H1 (cell line): ENCODE measurements at regions not wholly inside any gene's neighbourhood (a gene's known extent, or its start where the extent isn't known, plus 50 kb on each side); places are given as distances from the start of the nearest gene placed in this dataset.

Experiments used
- CTCF ChIA-PET: fragments of 300-600 bp; sonication (Branson Sonifier 250); formaldehyde crosslinking; loops from one replicate; lab custom pipeline; 2021; ENCODE audit not compliant: partially characterized antibody; lab: Charles Lee
- POLR2A ChIA-PET: fragments of 300-600 bp; sonication (Branson Sonifier 250); formaldehyde crosslinking; loops from one replicate; lab custom pipeline; 2021; ENCODE audit warnings: inconsistent platforms; ENCODE audit not compliant: partially characterized antibody; lab: Charles Lee
- DNase-seq, 2 experiments: peaks; one replicate each; pipeline versions ENCODE4 v3.0.0 to v3.0.0-alpha.2; 2010 to 2022; ENCODE audit warnings: low spot score in 2 of 2, low read depth in 1 of 2, mixed read lengths in 1 of 2
- FAIRE-seq: peaks from 2 replicates; lab custom pipeline; 2011; peaks lifted over from hg19 to GRCh38; lab: Jason Lieb, UNC
- H2AFZ ChIP-seq: 2 replicates; pipeline ENCODE4 v1.8.1; 2012; ENCODE audit warnings: low read length, inconsistent platforms
- H2AK5ac ChIP-seq: 2 replicates; pipeline ENCODE4 v1.6.1; 2013; ENCODE audit warnings: low read depth, low read length
- H2BK120ac ChIP-seq: replicated peaks from 2 replicates; pipeline ENCODE3; 2013; ENCODE audit warnings: low read depth, low read length, inconsistent platforms
- H2BK12ac ChIP-seq: 2 replicates; pipeline ENCODE4 v1.6.1; 2013; ENCODE audit warnings: low read depth, low read length
- H2BK15ac ChIP-seq: 2 replicates; pipeline ENCODE4 v1.6.1; 2013; ENCODE audit warnings: low read length
- H2BK20ac ChIP-seq: 2 replicates; pipeline ENCODE4 v1.6.1; 2013; ENCODE audit warnings: low read length
- H2BK5ac ChIP-seq: 2 replicates; pipeline ENCODE4 v1.6.1; 2013; ENCODE audit warnings: low read depth, low read length
- H3K14ac ChIP-seq: 2 replicates; pipeline ENCODE4 v1.6.1; 2013; ENCODE audit warnings: inconsistent platforms; ENCODE audit not compliant: insufficient read length
- H3K18ac ChIP-seq: 2 replicates; pipeline ENCODE4 v1.6.1; 2013; ENCODE audit warnings: low read length; ENCODE audit errors: extremely low read depth
- H3K23ac ChIP-seq: 2 replicates; pipeline ENCODE4 v1.6.1; 2013; ENCODE audit warnings: inconsistent platforms; ENCODE audit not compliant: insufficient read length
- H3K23me2 ChIP-seq: 2 replicates; pipeline ENCODE4 v1.6.1; 2013; ENCODE audit warnings: low read depth, low read length
- H3K27ac ChIP-seq: 2 replicates; pipeline ENCODE4 v1.6.1; 2011; ENCODE audit warnings: low read depth, low read length, inconsistent platforms
- H3K27me3 ChIP-seq, 4 experiments: replicated peaks in 1 of 4; 1 replicate in 1 of 4; 2 replicates in 3 of 4; pipeline versions ENCODE4 v1.6.1 to v1.8.1; 2011 to 2013; ENCODE audit warnings: low read length in 3 of 4, mild to moderate bottlenecking in 3 of 4, inconsistent platforms in 2 of 4, mixed read lengths in 2 of 4, moderate library complexity in 1 of 4; ENCODE audit not compliant: control insufficient read depth in 3 of 4, insufficient read depth in 3 of 4; ENCODE audit errors: extremely low read depth in 1 of 4
- H3K36me3 ChIP-seq, 4 experiments: 2 replicates each; pipeline versions ENCODE4 v1.6.1 to v1.8.1; 2011 to 2013; ENCODE audit warnings: mild to moderate bottlenecking in 4 of 4, low read length in 3 of 4, moderate library complexity in 2 of 4, control low read depth in 1 of 4, inconsistent platforms in 1 of 4; ENCODE audit not compliant: insufficient read depth in 4 of 4, control insufficient read depth in 2 of 4
- H3K4ac ChIP-seq: replicated peaks from 2 replicates; pipeline ENCODE3; 2013; ENCODE audit warnings: low read length, low read depth, mixed read lengths, inconsistent platforms; ENCODE audit not compliant: insufficient read length
- H3K4me1 ChIP-seq, 4 experiments: replicated peaks in 1 of 4; 1 replicate in 1 of 4; 2 replicates in 3 of 4; pipeline versions ENCODE4 v1.6.1 to v1.8.1; 2011 to 2013; ENCODE audit warnings: low read length in 3 of 4, inconsistent platforms in 2 of 4, mixed read lengths in 1 of 4; ENCODE audit not compliant: insufficient read depth in 4 of 4, control insufficient read depth in 3 of 4
- H3K4me2 ChIP-seq, 2 experiments: 2 replicates each; pipeline versions ENCODE4 v1.6.1 to v1.8.1; 2011 to 2013; ENCODE audit warnings: low read depth in 2 of 2, low read length in 2 of 2, control low read depth in 1 of 2, inconsistent platforms in 1 of 2, mild to moderate bottlenecking in 1 of 2; ENCODE audit not compliant: insufficient read depth in 1 of 2
- H3K4me3 ChIP-seq, 4 experiments: fragments of 200-600, 300-600 bp in 1 of 4; sonication (generic), shearing (Covaris generic), sonication (Bioruptor Twin) in 1 of 4; 2 replicates each; pipeline versions ENCODE4 v1.5.1 to v1.8.1; 2011 to 2016; ENCODE audit warnings: low read length in 4 of 4, low read depth in 3 of 4, control low read depth in 2 of 4, inconsistent platforms in 2 of 4, mild to moderate bottlenecking in 2 of 4, mixed read lengths in 1 of 4, moderate library complexity in 1 of 4; ENCODE audit not compliant: insufficient read depth in 2 of 4; ENCODE audit errors: extremely low read depth in 1 of 4
- H3K56ac ChIP-seq: replicated peaks from 2 replicates; pipeline ENCODE3; 2013; ENCODE audit warnings: low read depth, mild to moderate bottlenecking, mixed read lengths, low read length, inconsistent platforms; ENCODE audit not compliant: insufficient read length
- H3K79me1 ChIP-seq: 2 replicates; pipeline ENCODE4 v1.6.1; 2013; ENCODE audit warnings: low read depth, low read length, control low read depth
- H3K79me2 ChIP-seq, 2 experiments: 2 replicates each; pipeline versions ENCODE4 v1.6.1 to v1.8.1; 2012 to 2013; ENCODE audit warnings: low read length in 2 of 2, mild to moderate bottlenecking in 2 of 2, inconsistent platforms in 1 of 2; ENCODE audit not compliant: insufficient read depth in 2 of 2, control insufficient read depth in 1 of 2
- H3K9ac ChIP-seq, 4 experiments: replicated peaks in 1 of 4; 1 replicate in 1 of 4; 2 replicates in 3 of 4; pipeline versions ENCODE4 v1.6.1 to v1.8.1; 2011 to 2013; ENCODE audit warnings: low read depth in 3 of 4, low read length in 3 of 4, control low read depth in 2 of 4, mild to moderate bottlenecking in 2 of 4, moderate library complexity in 2 of 4, inconsistent platforms in 1 of 4; ENCODE audit errors: extremely low read depth in 1 of 4
- H3K9me3 ChIP-seq, 2 experiments: 2 replicates each; pipeline versions ENCODE4 v1.6.1 to v1.8.1; 2012 to 2013; ENCODE audit warnings: mild to moderate bottlenecking in 2 of 2, moderate library complexity in 2 of 2, control low read depth in 1 of 2, inconsistent platforms in 1 of 2, low read depth in 1 of 2, low read length in 1 of 2, mixed read lengths in 1 of 2; ENCODE audit not compliant: insufficient read depth in 2 of 2
- H4K20me1 ChIP-seq, 2 experiments: replicated peaks in 1 of 2; 2 replicates each; pipeline versions ENCODE3 to v1.8.1; 2011 to 2013; ENCODE audit warnings: inconsistent platforms in 2 of 2, low read length in 2 of 2, mild to moderate bottlenecking in 1 of 2; ENCODE audit not compliant: insufficient read depth in 2 of 2, control insufficient read depth in 1 of 2
- H4K5ac ChIP-seq: 2 replicates; pipeline ENCODE4 v1.6.1; 2013; ENCODE audit warnings: low read length, low read depth, mixed read lengths, inconsistent platforms; ENCODE audit not compliant: insufficient read length
- H4K8ac ChIP-seq: 2 replicates; pipeline ENCODE4 v1.8.0; 2013; ENCODE audit warnings: mild to moderate bottlenecking, moderate library complexity, low read length, inconsistent platforms; ENCODE audit not compliant: insufficient read depth; ENCODE audit errors: extremely low read depth
- H4K91ac ChIP-seq: replicated peaks from 2 replicates; pipeline ENCODE3; 2013; ENCODE audit warnings: low read length, mixed read lengths, inconsistent platforms; ENCODE audit not compliant: insufficient read length
- CEBPB ChIP-seq: IDR thresholded peaks from 2 replicates; pipeline ENCODE4 v1.6.1; 2012; ENCODE audit warnings: low read depth, low read length
- KDM4A ChIP-seq: IDR thresholded peaks from one replicate; pipeline ENCODE4 v1.7.1; 2012; ENCODE audit warnings: low read depth, mild to moderate bottlenecking, moderate library complexity, low read length, inconsistent platforms; ENCODE audit not compliant: severe bottlenecking
- TAF1 ChIP-seq: IDR thresholded peaks from 2 replicates; pipeline ENCODE4 v1.6.1; 2011; ENCODE audit warnings: mild to moderate bottlenecking, low read depth, low read length
- WGBS, 2 experiments: shearing (Covaris generic) in 1 of 2; methylation state at CpG; one replicate each; pipeline versions ENCODE4 v1.1.6 to v1.1.7; 2013 to 2015; ENCODE audit warnings: low lambda C conversion rate in 2 of 2, mixed read lengths in 2 of 2, inconsistent platforms in 1 of 2, low coverage in 1 of 2, missing lambda C conversion rate in 1 of 2; ENCODE audit not compliant: insufficient replicate concordance in 2 of 2, insufficient coverage in 1 of 2, insufficient read length in 1 of 2; ENCODE audit errors: extremely low coverage in 1 of 2, missing lambda C conversion rate in 1 of 2; 5-methylcytosine and 5-hydroxymethylcytosine counted together

DNA sequence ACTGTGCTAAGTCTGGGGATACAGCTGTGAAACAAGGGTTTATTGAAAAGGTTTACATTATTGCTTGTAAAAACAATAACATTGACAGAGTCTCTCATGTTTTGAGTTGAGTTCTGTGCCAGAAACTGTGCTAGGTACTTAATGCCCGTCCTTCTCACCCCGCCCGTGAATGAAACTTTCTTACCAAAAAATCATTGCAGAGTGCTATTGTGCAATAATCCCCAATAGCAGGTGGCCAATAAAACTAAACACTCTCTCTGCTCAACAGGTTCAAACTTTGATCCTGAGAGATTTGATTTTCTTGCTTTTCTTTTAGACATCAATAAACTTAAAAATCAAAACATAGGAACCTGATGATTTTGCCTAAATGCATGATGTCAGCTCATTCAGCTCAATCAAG lies 441.6 kb downstream of the HAPSTR1 start:
- no peaks in the 10 kb centered on the region for H3K27me3 ChIP-seq
- no peak overlapping the region for H4K5ac ChIP-seq
- H2BK20ac ChIP-seq: no peak overlapping the region
- H3K79me2 ChIP-seq: no peaks in the 10 kb centered on the region
- no peak overlapping the region for H3K14ac ChIP-seq
- H3K56ac ChIP-seq: no peak overlapping the region
- H3K4me1 ChIP-seq: peaks cover 3 to 12% (median 7%) of the 10 kb centered on the region in 4 experiments
- H3K23ac ChIP-seq: no peak overlapping the region
- H3K23me2 ChIP-seq: no peaks in the 10 kb centered on the region
- H3K4me3 ChIP-seq: no peak overlapping the region
- H4K20me1 ChIP-seq: no peaks in the 10 kb centered on the region
- WGBS, 2 experiments: 93% methylated on average over 3 of the region's 3 CpGs; no CpG with 5 or more reads in 1 of the 2 experiments
- H2AK5ac ChIP-seq: no peak overlapping the region
- no peak overlapping the region for H3K27ac ChIP-seq
- no peaks in the 10 kb centered on the region; a peak in 1 of 4 replicates for H3K9me3 ChIP-seq
- no peaks in the 10 kb centered on the region for H3K79me1 ChIP-seq
- no peak overlapping the region for H2BK5ac ChIP-seq
- DNase-seq (no peak), FAIRE-seq (no peak)
- H3K4me2 ChIP-seq: no peak overlapping the region
- H4K8ac ChIP-seq: no peak overlapping the region
- TF ChIP-seq KDM4A: no peak
- TF ChIP-seq TAF1: no peak
- TF ChIP-seq CEBPB: peak; percentile 59; the same call in 1 of the 2 replicates
- no peak overlapping the region for H2BK15ac ChIP-seq
- H3K4ac ChIP-seq: no peak overlapping the region
- no peak overlapping the region for H2BK12ac ChIP-seq
- no peak overlapping the region for H3K18ac ChIP-seq
- H4K91ac ChIP-seq: no peak overlapping the region
- no peak overlapping the region for H2AFZ ChIP-seq
- H3K9ac ChIP-seq: no peak overlapping the region
- CTCF ChIA-PET: no interaction called here
- no peaks in the 10 kb centered on the region for H3K36me3 ChIP-seq
- H2BK120ac ChIP-seq: no peak overlapping the region
- POLR2A ChIA-PET: no interaction called here
